GM12865 (cell line): ENCODE measurements at regions not wholly inside any gene's neighbourhood (a gene's known extent, or its start where the extent isn't known, plus 50 kb on each side); places are given as distances from the start of the nearest gene placed in this dataset.

ENCODE experiments used
- DNase-seq: peaks from one replicate; pipeline ENCODE4 v3.0.0; 2010; ENCODE audit warnings: low read depth
- H3K4me3 ChIP-seq: 2 replicates; pipeline ENCODE4 v1.5.1; 2011; ENCODE audit warnings: mild to moderate bottlenecking, low read depth, low read length, control low read depth
- CTCF ChIP-seq: IDR thresholded peaks from 2 replicates; pipeline ENCODE4 v1.5.1; 2011; ENCODE audit warnings: low read length, control low read depth, low read depth, inconsistent platforms; ENCODE audit not compliant: insufficient read depth; ENCODE audit errors: missing control alignments

GRCh38 chr2:56918790-56919189, 735.0 kb downstream of the CCDC85A start:
- TF ChIP-seq CTCF = no peak
- no peak for DNase-seq
- H3K4me3 ChIP-seq = no peak overlapping the region

- DNase-seq = no peak
- no peak overlapping the region for H3K4me3 ChIP-seq
- no peak for TF ChIP-seq CTCF
Measured at GRCh38 chr2:56933976-56934375, 750.2 kb downstream of the CCDC85A start.

- no peak for TF ChIP-seq CTCF
- H3K4me3 ChIP-seq = no peak overlapping the region
- no peak for DNase-seq
Measured at GRCh38 chr2:56934866-56935265, 751.1 kb downstream of the CCDC85A start.

- H3K4me3 ChIP-seq = no peak overlapping the region
- TF ChIP-seq CTCF = no peak
Measured at GRCh38 chr2:56940054-56940453, 756.3 kb downstream of the CCDC85A start.

GRCh38 chr2:56952871-56953270, 769.1 kb downstream of the CCDC85A start:
- no peak for DNase-seq
- TF ChIP-seq CTCF = no peak
- no peak overlapping the region for H3K4me3 ChIP-seq

More at GRCh38 chr2:56940054-56940453, 756.3 kb downstream of the CCDC85A start:
- DNase-seq = no peak

GRCh38 chr2:56960581-56960980, 776.8 kb downstream of the CCDC85A start:
- TF ChIP-seq CTCF = no peak
- no peak for DNase-seq
- no peak overlapping the region for H3K4me3 ChIP-seq

GRCh38 chr2:56962673-56963072, 778.9 kb downstream of the CCDC85A start:
- DNase-seq = no peak
- H3K4me3 ChIP-seq = no peak overlapping the region
- no peak for TF ChIP-seq CTCF
